Upper lobe of left lung (tissue), 4 donors: ENCODE measurements at regions not wholly inside any gene's neighbourhood (a gene's known extent, or its start where the extent isn't known, plus 50 kb on each side); places are given as distances from the start of the nearest gene placed in this dataset.

Experiments used
- CTCF ChIP-seq, 6 experiments: fragments of 450-650 bp in 4 of 6; fragments of 200-600 bp in 2 of 6; sonication (generic) in 2 of 6; IDR thresholded peaks; one replicate each; pipeline ENCODE4 v1.5.1; 2016 to 2019; ENCODE audit warnings: antibody characterized with exemption in 6 of 6
- EP300 ChIP-seq, 4 donors: sonication (generic); formaldehyde crosslinking; IDR thresholded peaks; one replicate each; pipeline ENCODE4 v1.5.1; 2017; ENCODE audit warnings: antibody characterized with exemption in 4 of 4, control low read depth in 2 of 4
- POLR2A ChIP-seq, 4 donors: fragments of 450-650 bp; IDR thresholded peaks; one replicate each; pipeline ENCODE4 v1.5.1; 2016 to 2017; ENCODE audit warnings: antibody characterized with exemption in 4 of 4, mild to moderate bottlenecking in 2 of 4
- POLR2AphosphoS5 ChIP-seq, 2 donors: sonication (generic); formaldehyde crosslinking; IDR thresholded peaks; one replicate each; pipeline ENCODE4 v1.5.1; 2017; ENCODE audit warnings: antibody characterized with exemption in 2 of 2

GRCh38 chr6:168875811-168876576 lies 377.7 kb downstream of the THBS2 start:
- TF ChIP-seq CTCF (IDR thresholded peaks at IDR 0.05) (no peak), POLR2A (IDR thresholded peaks at IDR 0.05) (no peak), POLR2AphosphoS5 (IDR thresholded peaks at IDR 0.05) (no peak), EP300 (IDR thresholded peaks at IDR 0.05) (no peak)
